NCI-H2171 (cell line): ENCODE measurements at regions not wholly inside any gene's neighbourhood (a gene's known extent, or its start where the extent isn't known, plus 50 kb on each side); places are given as distances from the start of the nearest gene placed in this dataset.
"Not testable (repeated sequence)": the region's sequence is repeated elsewhere in the genome, so short reads cannot be mapped to it uniquely, and the experiment has no call there.

Experiments used
- DNase-seq: peaks from one replicate; lab custom pipeline; 2025; lab: John Stamatoyannopoulos, UW

- no peak for DNase-seq
These were observed 105.4 kb downstream of the TTC8 start for GRCh38 chr14:88929656-88930436.

GRCh38 chr14:88931321-88932110 is 107.1 kb downstream of the TTC8 start:
- DNase-seq: no peak

- DNase-seq: peak; percentile 10
These were observed 108.7 kb downstream of the TTC8 start for GRCh38 chr14:88933191-88933590.

GRCh38 chr14:88934351-88934806 is 109.9 kb downstream of the TTC8 start:
- DNase-seq: no peak

GRCh38 chr14:88935083-88935482 is 110.6 kb downstream of the TTC8 start:
- DNase-seq: no peak

- DNase-seq: no peak
These were observed 113.3 kb downstream of the TTC8 start for GRCh38 chr14:88937706-88938105.

DNA sequence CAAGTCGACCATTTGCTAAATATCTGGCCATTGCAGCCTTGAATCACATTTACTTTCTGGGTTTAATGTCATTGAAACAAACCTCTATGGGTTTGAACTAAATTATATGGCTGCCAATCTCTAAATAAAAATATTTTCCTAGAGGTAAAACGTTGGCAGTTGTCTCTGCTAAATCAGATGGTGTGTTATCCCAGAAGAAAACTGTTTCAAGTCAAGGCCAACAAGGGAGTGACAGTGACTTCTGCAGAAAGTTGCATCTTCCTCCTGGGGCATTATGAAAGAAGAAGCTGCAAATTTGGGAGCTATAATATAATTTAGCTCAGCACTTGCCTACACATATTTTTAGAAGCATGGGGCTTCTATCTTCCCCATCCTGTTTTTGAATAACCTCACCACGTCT is 116.2 kb downstream of the TTC8 start:
- DNase-seq: no peak

- DNase-seq: no peak
These were observed 117.0 kb downstream of the TTC8 start for GRCh38 chr14:88941414-88941813.

- no peak for DNase-seq
These were observed 123.5 kb downstream of the TTC8 start for GRCh38 chr14:88947646-88948598.

GRCh38 chr14:88950069-88950468 is 125.6 kb downstream of the TTC8 start:
- no peak for DNase-seq

- DNase-seq: no peak
These were observed 126.9 kb downstream of the TTC8 start for GRCh38 chr14:88951370-88951769.

- DNase-seq: no peak
These were observed 128.4 kb downstream of the TTC8 start for GRCh38 chr14:88952901-88953300.

DNA sequence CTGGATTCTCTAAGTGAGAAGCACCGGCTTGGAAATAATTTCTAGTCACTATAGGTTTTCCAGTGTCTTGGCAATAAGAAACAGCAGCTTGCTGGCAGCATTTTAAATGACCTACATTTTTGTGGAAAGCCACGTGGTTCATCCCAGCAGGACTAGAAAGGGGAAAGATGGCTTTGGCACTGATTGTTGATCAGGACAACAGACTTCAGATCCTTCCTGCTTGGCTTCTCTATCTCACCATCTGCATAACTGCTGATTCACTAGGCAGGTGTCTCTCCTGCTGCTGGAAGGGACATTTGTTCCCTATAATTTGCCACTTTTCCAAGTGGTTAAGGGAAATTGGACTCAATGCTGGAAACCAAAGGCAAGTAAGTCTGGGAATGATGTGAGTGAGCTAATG is 131.0 kb downstream of the TTC8 start:
- DNase-seq: peak; percentile 37

DNA sequence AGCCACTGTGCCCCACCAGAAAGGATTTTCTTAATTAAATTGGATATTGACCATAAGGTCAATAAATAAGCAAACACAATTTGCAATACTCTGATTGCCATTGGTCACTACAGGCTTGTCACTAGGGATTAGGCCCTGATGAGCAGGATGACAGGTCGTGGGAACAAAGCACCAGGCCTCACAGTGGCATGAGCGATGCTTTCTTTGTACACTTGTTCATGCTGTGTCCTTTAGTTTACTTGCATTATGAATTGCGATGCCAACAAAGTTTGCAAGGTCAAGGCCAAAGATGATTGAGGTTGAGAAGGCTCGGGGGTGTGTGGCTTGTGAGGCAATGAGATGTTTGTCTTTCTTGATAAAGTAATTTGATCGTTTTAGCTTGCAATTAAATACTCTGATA is 136.0 kb downstream of the TTC8 start:
- DNase-seq: no peak

GRCh38 chr14:88961214-88961613 is 136.8 kb downstream of the TTC8 start:
- no peak for DNase-seq

DNA sequence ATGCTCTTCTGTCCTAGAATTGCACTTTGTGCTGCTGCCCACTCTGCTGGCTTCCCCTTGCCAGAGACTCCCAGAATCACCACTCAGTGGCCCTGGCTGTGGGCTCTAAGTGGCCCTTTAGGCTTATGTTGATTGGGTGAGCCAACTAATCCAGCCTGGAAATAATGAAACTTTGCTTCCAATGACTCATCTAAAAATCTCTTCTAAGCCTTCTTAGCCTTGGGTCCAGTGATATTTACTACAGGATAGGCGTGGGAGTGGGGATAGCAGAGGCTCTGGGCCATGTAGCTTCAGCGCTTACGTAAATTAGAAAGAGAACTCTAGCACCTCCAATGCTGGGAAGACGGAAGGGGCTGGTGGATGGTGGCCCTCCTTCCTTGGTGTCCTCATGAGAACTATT is 137.9 kb downstream of the TTC8 start:
- DNase-seq: no peak

DNA sequence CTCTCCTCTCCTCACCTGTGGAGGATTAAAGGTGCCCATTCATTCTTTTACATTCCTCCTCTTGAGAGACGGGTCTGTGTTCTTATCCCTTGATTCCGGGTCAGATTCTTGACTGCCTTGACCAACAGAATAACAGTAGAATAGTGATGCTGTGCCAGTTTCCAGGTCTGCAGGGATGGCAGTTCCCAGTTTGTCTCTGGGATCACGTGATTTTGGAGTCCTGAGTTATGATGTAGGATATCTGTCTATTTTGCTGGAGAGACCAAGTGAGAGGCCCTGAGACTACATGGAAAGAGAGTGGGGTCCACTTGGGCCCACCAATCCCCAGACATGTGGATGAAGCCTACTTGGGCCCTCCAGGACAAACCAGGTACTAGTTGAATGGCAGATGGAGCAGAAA is 142.8 kb downstream of the TTC8 start:
- no peak for DNase-seq

- no peak for DNase-seq
These were observed 150.8 kb downstream of the TTC8 start for GRCh38 chr14:88975043-88975830.

DNA sequence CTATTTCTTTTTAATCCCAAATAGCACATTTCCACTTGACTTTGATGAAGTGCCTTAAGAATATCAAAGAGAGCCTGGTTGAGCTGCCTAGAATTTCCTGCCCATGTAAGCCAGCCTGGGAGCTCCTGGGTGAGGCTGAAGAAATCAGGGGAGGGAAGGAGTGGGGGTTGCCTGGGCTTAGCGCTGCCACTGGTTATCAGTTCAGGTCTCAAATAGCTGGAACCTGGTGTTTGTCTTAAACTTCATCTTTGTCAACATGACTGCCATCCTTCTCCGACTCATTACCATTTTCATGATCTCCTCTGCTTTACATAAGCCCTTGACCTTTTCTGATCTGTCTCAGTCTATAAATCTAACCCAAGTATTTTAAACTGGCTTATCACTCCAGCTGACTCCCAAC is 151.5 kb downstream of the TTC8 start:
- DNase-seq: no peak

DNA sequence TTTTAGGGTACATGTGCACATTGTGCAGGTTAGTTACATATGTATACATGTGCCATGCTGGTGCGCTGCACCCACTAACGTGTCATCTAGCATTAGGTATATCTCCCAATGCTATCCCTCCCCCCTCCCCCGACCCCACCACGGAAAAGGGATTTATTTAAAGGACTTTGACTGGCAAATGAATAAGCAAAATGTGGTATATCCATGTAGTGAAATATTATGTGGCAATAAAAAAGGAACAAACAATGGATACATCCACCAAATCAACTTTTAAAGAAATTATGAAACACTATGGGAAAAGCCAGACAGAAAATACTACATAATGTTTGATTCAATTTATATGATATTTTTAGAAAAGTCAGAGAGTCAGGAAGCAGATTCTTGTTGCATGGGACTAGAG is 156.5 kb downstream of the TTC8 start:
- not testable (repeated sequence) for DNase-seq

- no peak for DNase-seq
These were observed 157.5 kb downstream of the TTC8 start for GRCh38 chr14:88981948-88982347.
